ENCODE measurements at regions not wholly inside any gene's neighbourhood (a gene's known extent, or its start where the extent isn't known, plus 50 kb on each side); places are given as distances from the start of the nearest gene placed in this dataset.

DNA sequence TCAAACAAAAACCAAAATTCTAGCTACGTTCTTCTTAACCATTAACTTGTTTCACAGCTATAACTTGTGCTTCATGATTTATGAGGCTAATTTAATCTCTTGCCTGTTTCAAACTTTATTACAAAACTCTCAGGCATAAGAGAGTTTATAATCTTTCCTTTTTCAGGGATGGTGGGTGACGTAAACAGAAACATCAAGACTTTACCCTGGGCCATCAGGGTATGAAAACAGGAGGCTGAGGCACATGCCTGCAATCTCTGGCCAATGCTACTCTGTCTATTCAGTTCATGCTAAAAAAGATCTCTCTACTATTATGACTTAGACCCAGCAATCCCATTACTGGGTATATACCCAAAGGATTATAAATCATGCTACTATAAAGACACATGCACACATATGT is 55.9 kb upstream of the VWC2 start:
- TF ChIP-seq CTCF (IDR thresholded peaks at IDR 0.05; ENCODE audit: low read depth, low read length, missing input control) = no peak
- no peak for TF ChIP-seq EGR1 (IDR thresholded peaks at IDR 0.05; ENCODE audit: low read depth in 2 of 2)
- no peak for TF ChIP-seq REST (IDR thresholded peaks at IDR 0.05)
- TF ChIP-seq YY1 (IDR thresholded peaks at IDR 0.05) = no peak
- no peak for TF ChIP-seq TAF1 (conservative IDR thresholded peaks at IDR 0.05)
- no peak for TF ChIP-seq JUND (IDR thresholded peaks at IDR 0.05)
- no peak for TF ChIP-seq NR2F2 (IDR thresholded peaks at IDR 0.05)
- TF ChIP-seq RAD21 (IDR thresholded peaks at IDR 0.05) = no peak
- TF ChIP-seq ZBTB33 (IDR thresholded peaks at IDR 0.05) = no peak
- TF ChIP-seq, protein P1, sequence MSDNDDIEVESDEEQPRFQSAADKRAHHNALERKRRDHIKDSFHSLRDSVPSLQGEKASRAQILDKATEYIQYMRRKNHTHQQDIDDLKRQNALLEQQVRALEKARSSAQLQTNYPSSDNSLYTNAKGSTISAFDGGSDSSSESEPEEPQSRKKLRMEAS (IDR thresholded peaks at IDR 0.05) = no peak
- TF ChIP-seq RXRA (IDR thresholded peaks at IDR 0.05) = no peak
- no peak for TF ChIP-seq GABPA (IDR thresholded peaks at IDR 0.05 in 1 of 2, conservative IDR thresholded peaks at IDR 0.05 in 1 of 2)

Data from liver (tissue), 3 donors.